ENCODE measurements at regions not wholly inside any gene's neighbourhood (a gene's known extent, or its start where the extent isn't known, plus 50 kb on each side); places are given as distances from the start of the nearest gene placed in this dataset.

- Histone ChIP-seq H3K9ac (ENCODE audit: low read depth, low read length) (no peak overlapping the region), H3K4me1 (ENCODE audit: control insufficient read depth, insufficient read depth, low read length) (peaks cover 19% of the 10 kb centered on the region), H3K27ac (ENCODE audit: low read depth, low read length) (peak overlapping the region; percentile 2), H3K36me3 (ENCODE audit: control insufficient read depth, insufficient read depth, low read length) (no peaks in the 10 kb centered on the region), H3K4me3 (ENCODE audit: low read depth, low read length) (no peak overlapping the region), H3K27me3 (ENCODE audit: control insufficient read depth, insufficient read depth, low read length) (no peaks in the 10 kb centered on the region), H3K9me3 (ENCODE audit: control insufficient read depth, insufficient read depth, low read length) (no peaks in the 10 kb centered on the region)
These were observed 813.7 kb upstream of the ACVR2A start for GRCh38 chr2:147030966-147031720.

GRCh38 chr2:147027436-147027835 is 817.4 kb upstream of the ACVR2A start:
- Histone ChIP-seq H3K27me3 (ENCODE audit: control insufficient read depth, insufficient read depth, low read length) (no peaks in the 10 kb centered on the region), H3K4me3 (ENCODE audit: low read depth, low read length) (no peak overlapping the region), H3K9ac (ENCODE audit: low read depth, low read length) (no peak overlapping the region), H3K36me3 (ENCODE audit: control insufficient read depth, insufficient read depth, low read length) (no peaks in the 10 kb centered on the region), H3K9me3 (ENCODE audit: control insufficient read depth, insufficient read depth, low read length) (peaks cover 5% of the 10 kb centered on the region; the same call in 1 of the 2 replicates), H3K27ac (ENCODE audit: low read depth, low read length) (no peak overlapping the region), H3K4me1 (ENCODE audit: control insufficient read depth, insufficient read depth, low read length) (peaks cover 19% of the 10 kb centered on the region)

GRCh38 chr2:147026664-147027295 is 818.0 kb upstream of the ACVR2A start:
- Histone ChIP-seq H3K27ac (ENCODE audit: low read depth, low read length) (no peak overlapping the region), H3K9me3 (ENCODE audit: control insufficient read depth, insufficient read depth, low read length) (peaks cover 10% of the 10 kb centered on the region; the same call in 1 of the 2 replicates), H3K9ac (ENCODE audit: low read depth, low read length) (no peak overlapping the region)

GRCh38 chr2:147025646-147026585 is 818.9 kb upstream of the ACVR2A start:
- peaks cover 10% of the 10 kb centered on the region for H3K4me1 ChIP-seq (ENCODE audit: control insufficient read depth, insufficient read depth, low read length)
- H3K27me3 ChIP-seq (ENCODE audit: control insufficient read depth, insufficient read depth, low read length): no peaks in the 10 kb centered on the region
- peaks cover 10% of the 10 kb centered on the region; the same call in 1 of the 2 replicates for H3K9me3 ChIP-seq (ENCODE audit: control insufficient read depth, insufficient read depth, low read length)
- H3K9ac ChIP-seq (ENCODE audit: low read depth, low read length): no peak overlapping the region
- H3K4me3 ChIP-seq (ENCODE audit: low read depth, low read length): no peak overlapping the region
- no peaks in the 10 kb centered on the region for H3K36me3 ChIP-seq (ENCODE audit: control insufficient read depth, insufficient read depth, low read length)
- no peak overlapping the region for H3K27ac ChIP-seq (ENCODE audit: low read depth, low read length)

More at GRCh38 chr2:147026664-147027295, 818.0 kb upstream of the ACVR2A start:
- Histone ChIP-seq H3K4me1 (ENCODE audit: control insufficient read depth, insufficient read depth, low read length) (peaks cover 18% of the 10 kb centered on the region), H3K36me3 (ENCODE audit: control insufficient read depth, insufficient read depth, low read length) (no peaks in the 10 kb centered on the region), H3K27me3 (ENCODE audit: control insufficient read depth, insufficient read depth, low read length) (no peaks in the 10 kb centered on the region), H3K4me3 (ENCODE audit: low read depth, low read length) (no peak overlapping the region)

- Histone ChIP-seq H3K9ac (ENCODE audit: low read depth, low read length) (no peak overlapping the region), H3K27ac (ENCODE audit: low read depth, low read length) (no peak overlapping the region), H3K36me3 (ENCODE audit: control insufficient read depth, insufficient read depth, low read length) (no peaks in the 10 kb centered on the region), H3K9me3 (ENCODE audit: control insufficient read depth, insufficient read depth, low read length) (peaks cover 10% of the 10 kb centered on the region; the same call in 1 of the 2 replicates), H3K27me3 (ENCODE audit: control insufficient read depth, insufficient read depth, low read length) (no peaks in the 10 kb centered on the region), H3K4me1 (ENCODE audit: control insufficient read depth, insufficient read depth, low read length) (0 out of 2 replicates have a peak, but pooled peaks cover 7% of the 10 kb centered on the region), H3K4me3 (ENCODE audit: low read depth, low read length) (no peak overlapping the region)
These were observed 825.5 kb upstream of the ACVR2A start for GRCh38 chr2:147019311-147019710.

GRCh38 chr2:147017951-147018645 is 826.7 kb upstream of the ACVR2A start:
- H3K27ac ChIP-seq (ENCODE audit: low read depth, low read length): no peak overlapping the region
- H3K9me3 ChIP-seq (ENCODE audit: control insufficient read depth, insufficient read depth, low read length): peaks cover 10% of the 10 kb centered on the region; the same call in 1 of the 2 replicates
- no peak overlapping the region for H3K9ac ChIP-seq (ENCODE audit: low read depth, low read length)
- H3K27me3 ChIP-seq (ENCODE audit: control insufficient read depth, insufficient read depth, low read length): no peaks in the 10 kb centered on the region
- H3K4me3 ChIP-seq (ENCODE audit: low read depth, low read length): no peak overlapping the region
- H3K36me3 ChIP-seq (ENCODE audit: control insufficient read depth, insufficient read depth, low read length): no peaks in the 10 kb centered on the region
- 0 out of 2 replicates have a peak, but pooled peaks cover 7% of the 10 kb centered on the region for H3K4me1 ChIP-seq (ENCODE audit: control insufficient read depth, insufficient read depth, low read length)

GRCh38 chr2:147016181-147016580 is 828.6 kb upstream of the ACVR2A start:
- Histone ChIP-seq H3K27ac (ENCODE audit: low read depth, low read length) (no peak overlapping the region), H3K4me1 (ENCODE audit: control insufficient read depth, insufficient read depth, low read length) (0 out of 2 replicates have a peak, but pooled peaks cover 7% of the 10 kb centered on the region), H3K9me3 (ENCODE audit: control insufficient read depth, insufficient read depth, low read length) (no peaks in the 10 kb centered on the region), H3K9ac (ENCODE audit: low read depth, low read length) (no peak overlapping the region), H3K4me3 (ENCODE audit: low read depth, low read length) (no peak overlapping the region), H3K36me3 (ENCODE audit: control insufficient read depth, insufficient read depth, low read length) (no peaks in the 10 kb centered on the region), H3K27me3 (ENCODE audit: control insufficient read depth, insufficient read depth, low read length) (no peaks in the 10 kb centered on the region)

GRCh38 chr2:147015591-147015990 is 829.2 kb upstream of the ACVR2A start:
- Histone ChIP-seq H3K27ac (ENCODE audit: low read depth, low read length) (no peak overlapping the region), H3K9ac (ENCODE audit: low read depth, low read length) (no peak overlapping the region), H3K36me3 (ENCODE audit: control insufficient read depth, insufficient read depth, low read length) (no peaks in the 10 kb centered on the region), H3K27me3 (ENCODE audit: control insufficient read depth, insufficient read depth, low read length) (no peaks in the 10 kb centered on the region), H3K9me3 (ENCODE audit: control insufficient read depth, insufficient read depth, low read length) (no peaks in the 10 kb centered on the region), H3K4me3 (ENCODE audit: low read depth, low read length) (no peak overlapping the region), H3K4me1 (ENCODE audit: control insufficient read depth, insufficient read depth, low read length) (0 out of 2 replicates have a peak, but pooled peaks cover 7% of the 10 kb centered on the region)

- Histone ChIP-seq H3K27ac (ENCODE audit: low read depth, low read length) (no peak overlapping the region), H3K9ac (ENCODE audit: low read depth, low read length) (no peak overlapping the region), H3K36me3 (ENCODE audit: control insufficient read depth, insufficient read depth, low read length) (no peaks in the 10 kb centered on the region), H3K4me1 (ENCODE audit: control insufficient read depth, insufficient read depth, low read length) (0 out of 2 replicates have a peak, but pooled peaks cover 7% of the 10 kb centered on the region), H3K4me3 (ENCODE audit: low read depth, low read length) (no peak overlapping the region), H3K27me3 (ENCODE audit: control insufficient read depth, insufficient read depth, low read length) (no peaks in the 10 kb centered on the region), H3K9me3 (ENCODE audit: control insufficient read depth, insufficient read depth, low read length) (no peaks in the 10 kb centered on the region)
These were observed 831.0 kb upstream of the ACVR2A start for GRCh38 chr2:147013696-147014392.

GRCh38 chr2:147008481-147008880 is 836.3 kb upstream of the ACVR2A start:
- no peak overlapping the region for H3K27ac ChIP-seq (ENCODE audit: low read depth, low read length)
- H3K9ac ChIP-seq (ENCODE audit: low read depth, low read length): no peak overlapping the region
- no peaks in the 10 kb centered on the region for H3K9me3 ChIP-seq (ENCODE audit: control insufficient read depth, insufficient read depth, low read length)
- no peak overlapping the region for H3K4me3 ChIP-seq (ENCODE audit: low read depth, low read length)
- no peaks in the 10 kb centered on the region for H3K27me3 ChIP-seq (ENCODE audit: control insufficient read depth, insufficient read depth, low read length)
- H3K4me1 ChIP-seq (ENCODE audit: control insufficient read depth, insufficient read depth, low read length): no peaks in the 10 kb centered on the region
- no peaks in the 10 kb centered on the region for H3K36me3 ChIP-seq (ENCODE audit: control insufficient read depth, insufficient read depth, low read length)

Data from HUES48 (cell line).